Uterus (tissue), 3 donors: ENCODE measurements at regions not wholly inside any gene's neighbourhood (a gene's known extent, or its start where the extent isn't known, plus 50 kb on each side); places are given as distances from the start of the nearest gene placed in this dataset.

Source experiments
- DNase-seq, 2 donors: peaks; one replicate each; pipeline ENCODE4 v3.0.0-alpha.2; 2019 to 2020
- H3K27ac ChIP-seq, 2 donors: fragments of 200-600 bp; sonication (generic); 1 replicate in 1 of 2; 2 replicates in 1 of 2; pipeline ENCODE4 v1.5.1; 2016 to 2018
- H3K27me3 ChIP-seq, 2 donors: fragments of 200-600 bp; sonication (generic); one replicate each; pipeline ENCODE4 v1.5.1; 2018 to 2019; ENCODE audit warnings: control low read depth in 1 of 2
- H3K36me3 ChIP-seq, 2 donors: fragments of 200-600 bp; sonication (generic); one replicate each; pipeline ENCODE4 v1.5.1; 2019; ENCODE audit warnings: control low read depth in 1 of 2
- H3K4me1 ChIP-seq, 2 donors: fragments of 200-600 bp; sonication (generic); one replicate each; pipeline ENCODE4 v1.5.1; 2018 to 2019; ENCODE audit warnings: control low read depth in 1 of 2
- H3K4me3 ChIP-seq, 2 donors: fragments of 200-600 bp; sonication (generic); 1 replicate in 1 of 2; 2 replicates in 1 of 2; pipeline ENCODE4 v1.5.1; 2018 to 2019; ENCODE audit warnings: mild to moderate bottlenecking in 1 of 2
- H3K9me3 ChIP-seq, 2 donors: fragments of 200-600 bp; sonication (generic); one replicate each; pipeline ENCODE4 v1.5.1; 2019; ENCODE audit warnings: control low read depth in 1 of 2
- POLR2A ChIP-seq, 2 donors: fragments of 450-650 bp; IDR thresholded peaks; one replicate each; pipeline ENCODE4 v1.6.1; 2016; ENCODE audit warnings: antibody characterized with exemption in 2 of 2, mild to moderate bottlenecking in 1 of 2, moderate library complexity in 1 of 2
- intact Hi-C: fragments of 100-400 bp; cut with DNase I; formaldehyde crosslinking; loops from one replicate; pipeline ENCODE4 v1.15.1; 2023; ENCODE audit warnings: low total_unique reads
- TF ChIP-seq, protein P1 (sequence below), 4 experiments: fragments of 200-600 bp in 2 of 4; fragments of 450-650 bp in 2 of 4; sonication (generic) in 2 of 4; IDR thresholded peaks; one replicate each; pipeline ENCODE4 v1.5.1; 2016 to 2019; ENCODE audit warnings: antibody characterized with exemption in 4 of 4, mild to moderate bottlenecking in 2 of 4, moderate library complexity in 1 of 4
- donor health status: DM: yes; HTN: yes; CAD: no.

GRCh38 chr14:96956464-96957239, 159.5 kb downstream of the VRK1 start:
- no peak for DNase-seq
- H3K36me3 ChIP-seq = no peaks in the 10 kb centered on the region
- TF ChIP-seq POLR2A (IDR thresholded peaks at IDR 0.05) = no peak
- TF ChIP-seq, protein P1, sequence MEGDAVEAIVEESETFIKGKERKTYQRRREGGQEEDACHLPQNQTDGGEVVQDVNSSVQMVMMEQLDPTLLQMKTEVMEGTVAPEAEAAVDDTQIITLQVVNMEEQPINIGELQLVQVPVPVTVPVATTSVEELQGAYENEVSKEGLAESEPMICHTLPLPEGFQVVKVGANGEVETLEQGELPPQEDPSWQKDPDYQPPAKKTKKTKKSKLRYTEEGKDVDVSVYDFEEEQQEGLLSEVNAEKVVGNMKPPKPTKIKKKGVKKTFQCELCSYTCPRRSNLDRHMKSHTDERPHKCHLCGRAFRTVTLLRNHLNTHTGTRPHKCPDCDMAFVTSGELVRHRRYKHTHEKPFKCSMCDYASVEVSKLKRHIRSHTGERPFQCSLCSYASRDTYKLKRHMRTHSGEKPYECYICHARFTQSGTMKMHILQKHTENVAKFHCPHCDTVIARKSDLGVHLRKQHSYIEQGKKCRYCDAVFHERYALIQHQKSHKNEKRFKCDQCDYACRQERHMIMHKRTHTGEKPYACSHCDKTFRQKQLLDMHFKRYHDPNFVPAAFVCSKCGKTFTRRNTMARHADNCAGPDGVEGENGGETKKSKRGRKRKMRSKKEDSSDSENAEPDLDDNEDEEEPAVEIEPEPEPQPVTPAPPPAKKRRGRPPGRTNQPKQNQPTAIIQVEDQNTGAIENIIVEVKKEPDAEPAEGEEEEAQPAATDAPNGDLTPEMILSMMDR (IDR thresholded peaks at IDR 0.05) = no peak
- no peak overlapping the region for H3K27ac ChIP-seq
- no peaks in the 10 kb centered on the region for H3K9me3 ChIP-seq
- H3K27me3 ChIP-seq = no peaks in the 10 kb centered on the region
- intact Hi-C loops = no loop called here
- H3K4me1 ChIP-seq = no peaks in the 10 kb centered on the region
- no peak overlapping the region for H3K4me3 ChIP-seq

- intact Hi-C loops = no loop called here
Measured at GRCh38 chr14:96958057-96958456, 160.9 kb downstream of the VRK1 start.

DNA sequence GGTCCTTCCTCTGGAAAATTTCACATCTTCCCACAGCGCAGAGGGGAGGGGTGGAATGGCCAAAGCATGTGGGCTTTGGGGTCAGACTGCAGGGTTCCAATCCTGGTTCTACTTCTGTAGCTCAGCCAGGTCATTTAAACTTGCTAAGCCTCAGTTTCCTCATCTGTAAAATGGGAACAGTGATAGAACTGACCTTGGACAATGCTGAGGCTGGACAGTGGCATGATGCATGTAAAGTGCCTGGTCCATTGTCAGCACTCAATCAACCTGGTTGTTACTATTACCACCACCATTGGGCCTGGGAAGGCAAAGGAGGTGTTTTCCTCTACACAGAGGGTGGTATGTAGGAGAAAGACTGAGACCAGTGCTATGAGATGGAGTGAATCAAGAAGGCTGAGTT, 162.8 kb downstream of the VRK1 start:
- intact Hi-C loops = no loop called here
- H3K27me3 ChIP-seq = no peaks in the 10 kb centered on the region
- H3K4me3 ChIP-seq = no peak overlapping the region
- H3K27ac ChIP-seq = no peak overlapping the region
- H3K36me3 ChIP-seq = no peaks in the 10 kb centered on the region
- TF ChIP-seq, protein P1 (IDR thresholded peaks at IDR 0.05) = no peak
- no peak for TF ChIP-seq POLR2A (IDR thresholded peaks at IDR 0.05)
- no peaks in the 10 kb centered on the region for H3K9me3 ChIP-seq
- DNase-seq = no peak
- H3K4me1 ChIP-seq = no peaks in the 10 kb centered on the region

More at GRCh38 chr14:96958057-96958456, 160.9 kb downstream of the VRK1 start:
- Histone ChIP-seq H3K4me1 (no peaks in the 10 kb centered on the region), H3K36me3 (no peaks in the 10 kb centered on the region), H3K4me3 (no peak overlapping the region), H3K27ac (no peak overlapping the region), H3K9me3 (no peaks in the 10 kb centered on the region), H3K27me3 (no peaks in the 10 kb centered on the region)
- TF ChIP-seq, protein P1 (IDR thresholded peaks at IDR 0.05) = no peak
- no peak for TF ChIP-seq POLR2A (IDR thresholded peaks at IDR 0.05)
- no peak for DNase-seq

GRCh38 chr14:96960598-96961116, 163.5 kb downstream of the VRK1 start:
- no peaks in the 10 kb centered on the region for H3K27me3 ChIP-seq
- no peaks in the 10 kb centered on the region for H3K36me3 ChIP-seq
- intact Hi-C loops = no loop called here
- no peak for DNase-seq
- no peak for TF ChIP-seq POLR2A (IDR thresholded peaks at IDR 0.05)
- TF ChIP-seq, protein P1 (IDR thresholded peaks at IDR 0.05) = no peak
- H3K4me1 ChIP-seq = no peaks in the 10 kb centered on the region
- H3K27ac ChIP-seq = no peak overlapping the region
- no peaks in the 10 kb centered on the region for H3K9me3 ChIP-seq
- no peak overlapping the region for H3K4me3 ChIP-seq

- Histone ChIP-seq H3K36me3 (no peaks in the 10 kb centered on the region), H3K4me1 (no peaks in the 10 kb centered on the region), H3K27me3 (no peaks in the 10 kb centered on the region), H3K27ac (no peak overlapping the region), H3K9me3 (no peaks in the 10 kb centered on the region), H3K4me3 (no peak overlapping the region)
- no peak for DNase-seq
- TF ChIP-seq, protein P1 (IDR thresholded peaks at IDR 0.05) = no peak
- TF ChIP-seq POLR2A (IDR thresholded peaks at IDR 0.05) = no peak
- intact Hi-C loops = no loop called here
Measured at GRCh38 chr14:96961895-96962294, 164.7 kb downstream of the VRK1 start.
